ENCODE measurements at regions not wholly inside any gene's neighbourhood (a gene's known extent, or its start where the extent isn't known, plus 50 kb on each side); places are given as distances from the start of the nearest gene placed in this dataset.

- no peak for TF ChIP-seq CTCF (IDR thresholded peaks at IDR 0.05)
- no peak for TF ChIP-seq EZH2phosphoT487 (IDR thresholded peaks at IDR 0.05)
- no peak for TF ChIP-seq EZH2 (IDR thresholded peaks at IDR 0.05)
These were observed 50.6 kb upstream of the RET start for GRCh38 chr10:43026039-43026973.
